GM12878 (cell line): ENCODE measurements at regions not wholly inside any gene's neighbourhood (a gene's known extent, or its start where the extent isn't known, plus 50 kb on each side); places are given as distances from the start of the nearest gene placed in this dataset.

Source experiments
- CBX5 ChIP-seq: sonication (generic); IDR thresholded peaks from 2 replicates; pipeline ENCODE4 v1.6.1; 2016; ENCODE audit warnings: low read depth, moderate library complexity, mild to moderate bottlenecking, inconsistent platforms
- EZH2 ChIP-seq: IDR thresholded peaks from 2 replicates; pipeline ENCODE4 v1.6.1; 2012; ENCODE audit warnings: low read depth, mild to moderate bottlenecking, control low read depth, inconsistent platforms, low read length, borderline replicate concordance; ENCODE audit not compliant: control insufficient read depth
- FOXM1 ChIP-seq: IDR thresholded peaks from 2 replicates; pipeline ENCODE4 v1.6.1; 2012; ENCODE audit warnings: low read depth, mild to moderate bottlenecking, inconsistent platforms, low read length, moderate library complexity
- HDGF ChIP-seq: fragments of 450-650 bp; IDR thresholded peaks from 2 replicates; pipeline ENCODE4 v1.6.1; 2016; ENCODE audit warnings: antibody characterized with exemption
- LARP7 ChIP-seq: fragments of 450-650 bp; IDR thresholded peaks from 2 replicates; pipeline ENCODE4 v1.6.1; 2017; ENCODE audit warnings: mild to moderate bottlenecking
- NR2C2 ChIP-seq: IDR thresholded peaks from 2 replicates; pipeline ENCODE4 v1.6.1; 2011; ENCODE audit warnings: borderline replicate concordance, low read depth; ENCODE audit not compliant: control insufficient read depth, insufficient read length
- POLR2A ChIP-seq: IDR thresholded peaks from 2 replicates; pipeline ENCODE4 v1.6.1; 2011; ENCODE audit warnings: low read depth, mild to moderate bottlenecking, low read length
- RBBP5 ChIP-seq: fragments of 200-600 bp; sonication (generic); conservative IDR thresholded peaks from 2 replicates; pipeline ENCODE4 v1.6.1; 2016
- RCOR1 ChIP-seq: conservative IDR thresholded peaks from 2 replicates; pipeline ENCODE4 v1.6.1; 2012; ENCODE audit warnings: low read depth, low read length, improper control_type of control experiment
- TCF12 ChIP-seq: IDR thresholded peaks from 2 replicates; pipeline ENCODE4 v1.6.1; 2011; ENCODE audit warnings: low read depth, mild to moderate bottlenecking, low read length
- USF2 ChIP-seq: IDR thresholded peaks from 2 replicates; pipeline ENCODE4 v1.6.1; 2011; ENCODE audit warnings: low read depth, low read length, improper control_type of control experiment, borderline replicate concordance
- TF ChIP-seq, protein P1 (sequence below), 3 experiments: IDR thresholded peaks in 2 of 3; conservative IDR thresholded peaks in 1 of 3; 2 replicates each; pipeline ENCODE4 v1.5.1; 2011; ENCODE audit warnings: low read depth in 3 of 3, low read length in 3 of 3, mild to moderate bottlenecking in 3 of 3, control low read depth in 2 of 3, moderate library complexity in 2 of 3, inconsistent platforms in 1 of 3, mixed read lengths in 1 of 3; ENCODE audit not compliant: control insufficient read depth in 2 of 3, insufficient read depth in 1 of 3; ENCODE audit errors: extremely low read depth in 1 of 3
- TF ChIP-seq, protein P2 (sequence below): IDR thresholded peaks from 2 replicates; pipeline ENCODE4 v1.6.1; 2011; ENCODE audit warnings: borderline replicate concordance, low read depth, mild to moderate bottlenecking, moderate library complexity, mixed read lengths, low read length; ENCODE audit not compliant: insufficient read depth; ENCODE audit errors: extremely low read length

- TF ChIP-seq POLR2A (no peak), HDGF (no peak), CBX5 (no peak), USF2 (no peak), RCOR1 (no peak), LARP7 (no peak), EZH2 (no peak), RBBP5 (no peak), FOXM1 (no peak), TCF12 (no peak), NR2C2 (no peak)
- TF ChIP-seq, protein P1, sequence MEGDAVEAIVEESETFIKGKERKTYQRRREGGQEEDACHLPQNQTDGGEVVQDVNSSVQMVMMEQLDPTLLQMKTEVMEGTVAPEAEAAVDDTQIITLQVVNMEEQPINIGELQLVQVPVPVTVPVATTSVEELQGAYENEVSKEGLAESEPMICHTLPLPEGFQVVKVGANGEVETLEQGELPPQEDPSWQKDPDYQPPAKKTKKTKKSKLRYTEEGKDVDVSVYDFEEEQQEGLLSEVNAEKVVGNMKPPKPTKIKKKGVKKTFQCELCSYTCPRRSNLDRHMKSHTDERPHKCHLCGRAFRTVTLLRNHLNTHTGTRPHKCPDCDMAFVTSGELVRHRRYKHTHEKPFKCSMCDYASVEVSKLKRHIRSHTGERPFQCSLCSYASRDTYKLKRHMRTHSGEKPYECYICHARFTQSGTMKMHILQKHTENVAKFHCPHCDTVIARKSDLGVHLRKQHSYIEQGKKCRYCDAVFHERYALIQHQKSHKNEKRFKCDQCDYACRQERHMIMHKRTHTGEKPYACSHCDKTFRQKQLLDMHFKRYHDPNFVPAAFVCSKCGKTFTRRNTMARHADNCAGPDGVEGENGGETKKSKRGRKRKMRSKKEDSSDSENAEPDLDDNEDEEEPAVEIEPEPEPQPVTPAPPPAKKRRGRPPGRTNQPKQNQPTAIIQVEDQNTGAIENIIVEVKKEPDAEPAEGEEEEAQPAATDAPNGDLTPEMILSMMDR (IDR thresholded peaks at IDR 0.05 in 2 of 3, conservative IDR thresholded peaks at IDR 0.05 in 1 of 3; ENCODE audit: control insufficient read depth in 2 of 3, extremely low read depth in 1 of 3, insufficient read depth in 1 of 3, low read depth in 3 of 3, low read length in 3 of 3), result no peak
- TF ChIP-seq, protein P2, sequence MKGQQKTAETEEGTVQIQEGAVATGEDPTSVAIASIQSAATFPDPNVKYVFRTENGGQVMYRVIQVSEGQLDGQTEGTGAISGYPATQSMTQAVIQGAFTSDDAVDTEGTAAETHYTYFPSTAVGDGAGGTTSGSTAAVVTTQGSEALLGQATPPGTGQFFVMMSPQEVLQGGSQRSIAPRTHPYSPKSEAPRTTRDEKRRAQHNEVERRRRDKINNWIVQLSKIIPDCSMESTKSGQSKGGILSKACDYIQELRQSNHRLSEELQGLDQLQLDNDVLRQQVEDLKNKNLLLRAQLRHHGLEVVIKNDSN, result no peak
Observed at GRCh38 chr2:20107776-20108175, 56.3 kb upstream of the LAPTM4A start.
